Activated CD8-positive, alpha-beta T cell treated with anti-CD3 and anti-CD28 coated beads for 36 hours (primary cell): ENCODE measurements at regions not wholly inside any gene's neighbourhood (a gene's known extent, or its start where the extent isn't known, plus 50 kb on each side); places are given as distances from the start of the nearest gene placed in this dataset.

Experiments used
- ATAC-seq: fragments of 200-7000 bp; cut with Tn5 transposase; one replicate; pipeline ENCODE4 v1.10.0; 2021; ENCODE audit warnings: mild to moderate bottlenecking, moderate library complexity
- CTCF ChIA-PET: fragments of 350-600 bp; sonication (Branson Sonifier 250); formaldehyde crosslinking; loops from one replicate; lab custom pipeline; 2021; ENCODE audit warnings: antibody characterized with exemption; lab: Charles Lee
- POLR2A ChIA-PET: fragments of 350-600 bp; sonication (Branson Sonifier 250); formaldehyde crosslinking; loops from one replicate; lab custom pipeline; 2021; ENCODE audit warnings: antibody characterized with exemption; lab: Charles Lee
- DNase-seq: peaks from one replicate; pipeline ENCODE4 v3.0.0-alpha.2; 2020
- H3K27ac Mint-ChIP-seq: one replicate; pipeline ENCODE4 v1.8.0; 2021; ENCODE audit warnings: mild to moderate bottlenecking, mixed read lengths
- H3K27me3 Mint-ChIP-seq: one replicate; pipeline ENCODE4 v1.8.0; 2021; ENCODE audit warnings: mixed read lengths
- H3K36me3 Mint-ChIP-seq: one replicate; pipeline ENCODE4 v1.8.0; 2021; ENCODE audit warnings: low read depth, mixed read lengths
- H3K4me1 Mint-ChIP-seq: one replicate; pipeline ENCODE4 v1.8.0; 2021; ENCODE audit warnings: low read depth, mixed read lengths
- H3K4me3 Mint-ChIP-seq: one replicate; pipeline ENCODE4 v1.8.0; 2021; ENCODE audit warnings: mild to moderate bottlenecking, moderate library complexity, mixed read lengths
- H3K9me3 Mint-ChIP-seq: one replicate; pipeline ENCODE4 v1.8.0; 2021; ENCODE audit warnings: mixed read lengths
- CTCF ChIP-seq: fragments of 200-600 bp; IDR thresholded peaks from one replicate; pipeline ENCODE4 v1.8.0; 2022; ENCODE audit warnings: antibody characterized with exemption, mild to moderate bottlenecking
- intact Hi-C: fragments of 100-400 bp; cut with micrococcal nuclease; formaldehyde crosslinking; loops from one replicate; pipeline ENCODE4 v1.10.0; 2022

GRCh38 chr22:48647606-48648515 is 1179.8 kb downstream of the BRD1 start:
- Mint-ChIP-seq H3K4me3 (no peak overlapping the region), H3K9me3 (no peaks in the 10 kb centered on the region), H3K27me3 (no peaks in the 10 kb centered on the region), H3K27ac (no peak overlapping the region), H3K4me1 (peaks cover 3% of the 10 kb centered on the region), H3K36me3 (no peaks in the 10 kb centered on the region)
- ChIA-PET CTCF (no interaction called here), POLR2A (no interaction called here)
- no peak for DNase-seq
- intact Hi-C loops: no loop called here
- TF ChIP-seq CTCF: no peak
- no peak for ATAC-seq

DNA sequence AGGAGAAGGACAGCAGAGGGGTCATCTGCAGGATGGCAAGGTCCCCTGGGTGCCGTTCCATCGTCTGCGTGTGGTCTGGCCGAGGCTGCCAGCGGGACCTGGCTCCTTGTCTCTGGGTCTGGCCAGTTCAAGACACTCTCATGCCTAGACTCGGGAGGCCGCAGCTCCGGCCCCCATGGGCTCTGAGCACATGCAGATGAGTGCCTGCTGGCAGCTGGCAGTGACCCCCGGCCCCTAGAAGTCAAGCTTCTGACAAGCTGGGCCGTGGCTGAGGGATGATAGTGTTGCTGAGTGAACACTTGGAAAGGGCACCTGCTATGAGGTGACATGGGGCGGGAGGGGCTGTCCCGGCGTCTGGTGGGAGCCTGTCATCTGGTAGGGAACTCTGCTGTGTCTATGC is 1180.6 kb downstream of the BRD1 start:
- DNase-seq: no peak
- no peak for ATAC-seq
- TF ChIP-seq CTCF: no peak
- Mint-ChIP-seq H3K9me3 (no peaks in the 10 kb centered on the region), H3K4me1 (peaks cover 3% of the 10 kb centered on the region), H3K36me3 (no peaks in the 10 kb centered on the region), H3K27me3 (no peaks in the 10 kb centered on the region), H3K27ac (no peak overlapping the region), H3K4me3 (no peak overlapping the region)
- POLR2A ChIA-PET: no interaction called here
- CTCF ChIA-PET: no interaction called here
- intact Hi-C loops: no loop called here

- POLR2A ChIA-PET: interaction anchor here (0.6 kb wide), 1 partner anchor 674 kb away, joined by 3 read pairs; no protein-coding TSS in a partner anchor
Measured at GRCh38 chr22:48646216-48646925, 1181.3 kb downstream of the BRD1 start.

DNA sequence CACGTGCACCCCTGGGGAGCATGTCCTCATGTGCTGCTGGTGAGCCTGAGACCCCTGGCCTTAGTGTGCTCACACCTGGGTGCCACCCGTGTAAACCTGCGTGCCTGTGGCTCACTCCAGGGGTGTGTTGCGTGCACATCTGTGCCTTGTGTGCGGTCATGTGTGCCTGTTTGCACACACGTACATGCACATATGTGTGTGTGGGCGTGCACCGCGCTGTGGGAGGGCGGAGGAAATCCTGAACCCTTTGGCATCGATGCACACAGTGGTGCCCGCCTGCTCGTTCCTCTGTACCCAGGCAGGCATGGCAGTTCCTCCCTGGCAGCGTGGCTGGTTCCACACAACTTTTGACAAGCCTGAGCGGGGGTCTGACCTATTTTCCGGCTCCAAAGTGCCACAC is 1181.9 kb downstream of the BRD1 start:
- H3K36me3 Mint-ChIP-seq: no peaks in the 10 kb centered on the region
- H3K27ac Mint-ChIP-seq: no peak overlapping the region
- peaks cover 3% of the 10 kb centered on the region for H3K4me1 Mint-ChIP-seq
- DNase-seq (no peak), ATAC-seq (no peak)
- ChIA-PET CTCF (no interaction called here), POLR2A (interaction anchor here (0.6 kb wide), 1 partner anchor 675 kb away, joined by 3 read pairs; no protein-coding TSS in a partner anchor)
- intact Hi-C loops: no loop called here
- no peak for TF ChIP-seq CTCF
- H3K4me3 Mint-ChIP-seq: no peak overlapping the region
- H3K27me3 Mint-ChIP-seq: no peaks in the 10 kb centered on the region
- H3K9me3 Mint-ChIP-seq: no peaks in the 10 kb centered on the region

More at GRCh38 chr22:48646216-48646925, 1181.3 kb downstream of the BRD1 start:
- H3K36me3 Mint-ChIP-seq: no peaks in the 10 kb centered on the region
- peaks cover 3% of the 10 kb centered on the region for H3K4me1 Mint-ChIP-seq
- DNase-seq (no peak), ATAC-seq (no peak)
- no peaks in the 10 kb centered on the region for H3K9me3 Mint-ChIP-seq
- no peak overlapping the region for H3K27ac Mint-ChIP-seq
- no peaks in the 10 kb centered on the region for H3K27me3 Mint-ChIP-seq
- no peak overlapping the region for H3K4me3 Mint-ChIP-seq
- intact Hi-C loops: no loop called here
- TF ChIP-seq CTCF: no peak
- CTCF ChIA-PET: no interaction called here

- H3K36me3 Mint-ChIP-seq: no peaks in the 10 kb centered on the region
- H3K27me3 Mint-ChIP-seq: no peaks in the 10 kb centered on the region
- ChIA-PET POLR2A (no interaction called here), CTCF (no interaction called here)
- ATAC-seq (no peak), DNase-seq (no peak)
- TF ChIP-seq CTCF: no peak
- no peak overlapping the region for H3K27ac Mint-ChIP-seq
- H3K4me3 Mint-ChIP-seq: no peak overlapping the region
- peaks cover 3% of the 10 kb centered on the region for H3K4me1 Mint-ChIP-seq
- intact Hi-C loops: no loop called here
- no peaks in the 10 kb centered on the region for H3K9me3 Mint-ChIP-seq
Measured at GRCh38 chr22:48644997-48645396, 1182.7 kb downstream of the BRD1 start.
